Activated CD8-positive, alpha-beta memory T cell treated with anti-CD3 and anti-CD28 coated beads for 24 hours (primary cell): ENCODE measurements at regions not wholly inside any gene's neighbourhood (a gene's known extent, or its start where the extent isn't known, plus 50 kb on each side); places are given as distances from the start of the nearest gene placed in this dataset.
"Not testable (repeated sequence)": the region's sequence is repeated elsewhere in the genome, so short reads cannot be mapped to it uniquely, and the experiment has no call there.

Experiments
- DNase-seq: peaks from one replicate; pipeline ENCODE4 v3.0.0-alpha.2; 2020

DNA sequence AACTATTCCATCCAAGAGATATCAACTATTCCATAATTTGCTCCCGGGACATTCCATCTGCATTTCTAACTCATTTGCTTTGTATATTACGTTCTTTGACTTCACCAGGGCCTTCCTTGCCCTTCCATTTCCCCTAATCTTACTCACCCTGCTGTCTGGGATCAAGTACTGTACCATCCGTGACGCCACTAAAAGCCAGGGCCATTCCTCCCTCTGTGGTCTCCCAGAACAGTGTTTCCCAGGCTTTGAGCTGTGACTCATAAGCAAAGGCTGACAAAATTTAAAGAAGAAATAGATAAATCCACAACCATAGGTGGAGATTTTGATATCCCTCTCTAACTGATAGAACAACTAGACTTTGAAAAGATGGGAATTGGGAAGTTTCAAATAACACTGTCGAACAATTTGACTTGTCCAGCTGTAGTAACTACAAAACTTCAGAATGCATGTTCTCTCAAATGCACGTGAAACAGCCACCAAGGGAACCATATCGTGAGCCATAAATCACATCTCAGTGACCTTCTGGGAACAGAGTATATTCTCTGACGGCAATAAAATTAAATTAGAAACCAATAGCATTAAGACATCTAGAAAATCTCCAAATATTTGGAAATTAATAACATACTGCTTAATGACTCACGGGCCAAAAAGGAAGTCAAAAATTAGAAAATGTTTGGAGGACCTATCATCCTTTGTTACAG, 501.0 kb downstream of the SETD4 start:
- no peak for DNase-seq

DNA sequence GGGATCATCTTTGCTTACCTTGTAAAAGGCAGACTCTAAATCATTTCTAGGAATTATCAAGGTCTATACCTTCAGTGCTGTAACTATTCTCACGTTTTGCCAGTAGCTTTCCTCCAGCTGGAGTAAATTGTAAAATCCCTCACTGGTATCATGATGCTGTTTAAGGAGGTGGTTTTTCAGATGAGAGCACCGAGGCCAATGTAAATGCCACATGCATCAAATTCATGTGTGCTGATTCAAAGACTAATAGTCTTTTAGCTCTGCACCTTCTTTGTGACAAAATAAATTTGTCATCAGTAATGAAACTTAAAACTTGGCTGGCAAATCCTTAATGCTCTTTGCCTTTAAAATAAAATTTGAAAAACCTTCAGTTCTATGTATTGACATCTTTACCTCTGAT, 503.8 kb downstream of the SETD4 start:
- DNase-seq: no peak

DNA sequence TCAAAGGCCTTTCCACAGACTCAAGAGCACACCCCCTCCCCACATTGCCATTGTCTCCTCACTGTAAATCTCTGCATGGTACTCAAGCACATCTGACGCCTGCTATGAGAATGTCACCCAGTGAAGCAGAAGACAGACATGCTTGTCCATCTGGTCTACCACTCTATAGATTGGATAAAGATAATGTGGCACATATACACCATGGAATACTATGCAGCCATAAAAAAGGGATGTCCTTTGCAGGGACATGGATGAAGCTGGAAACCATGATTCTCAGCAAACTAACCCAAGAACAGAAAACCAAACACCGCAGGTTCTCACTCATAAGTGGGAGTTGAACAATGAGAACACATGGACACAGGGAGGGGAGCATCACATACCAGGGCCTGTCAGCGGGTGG, 503.4 kb upstream of the RUNX1 start:
- not testable (repeated sequence) for DNase-seq

DNA sequence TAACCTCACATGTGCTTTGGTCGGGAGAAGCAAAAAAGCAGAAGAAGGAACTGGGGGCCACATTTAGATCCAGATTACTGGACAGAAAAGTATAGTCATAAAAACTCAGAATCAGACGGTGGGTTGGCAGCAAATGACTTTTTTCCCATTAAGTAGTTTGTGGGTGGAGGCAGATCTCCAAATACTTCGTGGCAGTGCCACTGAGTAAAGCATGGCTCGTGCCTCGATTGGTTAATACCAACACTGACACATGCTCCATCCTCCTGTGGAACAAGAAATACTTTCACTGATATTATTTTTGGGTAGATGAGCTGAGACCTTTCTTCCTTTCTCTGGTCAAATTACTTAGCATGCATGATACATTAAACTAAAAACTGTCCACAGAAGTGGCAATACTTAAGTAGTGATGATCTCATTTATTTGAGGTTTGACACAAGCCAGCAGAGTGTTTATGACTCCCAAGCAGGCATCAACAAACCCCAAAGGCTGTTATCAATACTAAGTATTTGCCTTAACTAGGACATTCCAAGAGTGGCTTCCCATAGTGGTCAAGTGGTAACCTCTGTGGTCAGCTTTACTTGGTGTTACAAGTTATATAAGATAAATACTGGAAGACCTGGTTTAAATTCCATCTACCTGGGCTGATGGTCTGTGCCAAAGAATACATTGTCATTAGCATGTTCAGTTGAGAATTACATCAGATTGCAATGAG, 500.0 kb upstream of the RUNX1 start:
- DNase-seq: no peak

DNA sequence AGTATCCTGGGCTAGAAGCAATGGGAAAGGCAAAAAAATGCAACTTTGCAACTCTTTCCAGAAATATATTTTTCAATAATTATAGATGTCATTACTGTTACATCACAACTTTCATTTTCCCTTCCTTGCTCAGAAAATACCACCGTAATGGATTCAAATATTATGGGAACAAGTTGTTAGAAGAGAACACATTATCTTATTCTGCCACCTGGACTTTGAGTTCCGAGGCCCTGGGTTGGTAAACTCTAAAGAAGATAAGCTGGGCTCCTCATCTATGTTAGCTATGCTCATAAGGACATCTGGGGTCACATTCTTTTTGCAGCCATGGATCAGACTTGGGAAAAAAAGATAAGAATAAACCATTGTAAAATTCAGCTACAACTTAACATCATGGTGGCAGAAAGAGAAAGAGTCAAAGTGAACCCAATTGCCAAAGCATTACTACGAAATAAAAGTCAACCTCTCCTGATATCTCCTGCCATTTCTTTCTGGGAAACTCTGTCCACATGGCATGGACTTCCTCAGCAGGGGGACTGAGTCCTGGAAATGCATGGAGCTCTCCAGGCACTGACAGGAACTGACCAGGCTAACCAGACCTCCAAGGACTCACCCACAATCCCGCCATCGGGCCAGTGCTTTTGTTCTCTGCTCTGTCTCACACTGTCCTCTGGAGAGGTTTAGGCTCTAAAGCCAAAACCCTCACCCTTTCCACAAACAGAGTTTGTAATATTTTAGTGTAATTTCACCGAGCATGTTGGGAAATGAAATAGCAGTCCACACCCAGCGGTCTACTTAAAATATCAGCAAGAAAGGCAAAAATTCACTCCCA, 499.1 kb upstream of the RUNX1 start:
- no peak for DNase-seq

DNA sequence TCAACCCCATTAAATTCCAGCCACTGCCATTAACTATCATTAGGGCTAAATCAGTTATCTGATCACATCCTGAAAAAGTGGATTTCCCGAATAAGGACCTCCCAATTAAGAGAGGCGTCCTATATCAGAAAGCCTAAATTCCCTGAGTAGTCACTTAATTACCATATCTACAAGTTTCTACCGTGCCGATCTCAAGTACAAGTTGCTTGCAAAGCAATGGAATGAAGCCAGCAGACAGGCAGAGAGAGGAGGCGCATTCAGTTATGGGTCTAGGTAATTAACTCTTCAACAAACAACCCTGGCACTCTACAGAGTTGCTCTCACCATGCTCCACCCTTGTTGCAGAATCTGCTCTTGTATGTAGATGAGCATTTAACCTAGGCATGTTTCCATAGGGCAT, 494.6 kb upstream of the RUNX1 start:
- no peak for DNase-seq

DNA sequence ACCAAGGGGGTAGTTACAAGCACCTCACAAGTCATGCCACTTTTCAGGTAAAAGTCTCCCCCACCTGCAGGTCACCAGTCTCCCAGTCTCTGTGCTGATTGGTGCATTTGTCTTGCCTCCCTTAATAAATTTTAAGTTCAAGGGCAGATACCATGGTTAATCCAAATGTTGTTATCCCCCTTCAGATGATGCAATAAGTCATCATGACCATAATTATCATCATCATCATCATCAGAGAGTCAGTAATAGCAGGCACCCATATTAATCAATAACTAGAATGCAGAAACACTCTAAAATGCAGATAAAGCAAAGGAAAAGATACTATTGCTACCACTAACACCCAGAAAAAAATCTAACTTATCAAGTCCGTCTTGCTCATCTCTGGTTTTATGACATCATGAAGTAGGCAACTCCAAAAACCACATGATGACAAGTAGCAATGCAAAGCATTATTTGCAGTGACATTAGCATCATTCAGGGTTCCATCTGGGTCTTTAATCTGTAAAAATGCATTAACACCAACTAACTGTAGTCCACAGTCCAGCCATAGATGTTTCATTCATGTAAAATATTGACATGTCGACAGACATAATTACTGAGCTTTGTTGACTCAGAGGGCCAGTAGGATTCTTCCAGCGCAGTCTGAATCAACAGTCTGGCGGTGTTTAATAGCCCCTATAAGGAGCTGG, 492.0 kb upstream of the RUNX1 start:
- no peak for DNase-seq

DNA sequence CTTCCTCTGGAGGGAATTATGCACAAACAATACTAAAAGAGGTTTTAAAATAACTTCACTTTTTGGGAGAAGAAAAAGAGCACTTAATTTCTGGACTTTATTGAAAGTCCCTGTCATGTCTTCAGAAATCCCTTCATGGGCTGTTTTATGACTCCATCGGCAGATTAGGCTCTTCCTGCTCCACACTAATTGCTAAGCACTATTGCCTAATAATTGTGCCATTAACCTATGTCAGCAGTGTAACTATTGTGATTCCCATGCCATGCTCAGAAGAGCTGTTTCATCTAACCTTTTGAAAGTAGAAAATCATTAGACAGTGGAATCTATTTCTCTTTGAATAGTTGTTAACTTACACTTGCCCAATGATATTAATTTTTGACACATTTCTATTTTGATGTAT, 489.3 kb upstream of the RUNX1 start:
- no peak for DNase-seq

DNA sequence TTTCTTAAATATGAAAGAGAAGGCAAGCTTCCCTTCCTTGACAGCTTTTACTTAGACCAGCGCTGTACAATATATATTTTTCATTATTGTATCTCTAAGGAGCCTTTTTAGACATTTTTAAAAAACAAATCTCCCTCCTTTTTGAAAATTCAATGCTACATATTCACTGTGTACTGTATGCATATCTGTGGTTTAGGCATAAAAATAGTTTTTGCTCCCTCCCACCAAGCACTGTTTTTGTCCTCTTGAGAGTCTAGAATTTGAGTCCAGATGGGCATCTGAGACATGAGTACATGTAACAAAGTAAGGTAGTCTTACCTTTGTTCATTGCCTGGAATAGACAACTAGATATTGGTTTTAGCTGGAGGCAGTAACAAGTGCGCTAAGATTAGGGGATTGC, 488.5 kb upstream of the RUNX1 start:
- no peak for DNase-seq

DNA sequence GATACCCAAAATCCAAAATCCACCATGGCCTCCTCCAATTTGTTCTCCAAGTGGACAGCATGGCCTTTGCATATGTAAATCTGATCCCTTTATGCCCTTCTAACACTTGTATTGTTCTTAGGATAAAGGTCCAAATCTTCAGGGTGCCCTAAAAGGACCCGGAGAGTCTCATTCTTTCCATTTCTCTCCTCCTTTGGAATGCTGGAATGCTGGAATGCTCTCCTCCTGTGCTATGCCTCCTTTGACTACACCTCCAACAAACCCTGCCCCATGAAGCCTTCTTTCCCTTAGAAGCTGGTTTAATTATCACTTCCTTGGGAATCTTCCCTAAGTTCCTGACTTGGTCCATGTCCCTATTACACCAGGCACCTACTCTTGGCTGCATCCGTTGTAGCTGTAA, 484.8 kb upstream of the RUNX1 start:
- DNase-seq: no peak

DNA sequence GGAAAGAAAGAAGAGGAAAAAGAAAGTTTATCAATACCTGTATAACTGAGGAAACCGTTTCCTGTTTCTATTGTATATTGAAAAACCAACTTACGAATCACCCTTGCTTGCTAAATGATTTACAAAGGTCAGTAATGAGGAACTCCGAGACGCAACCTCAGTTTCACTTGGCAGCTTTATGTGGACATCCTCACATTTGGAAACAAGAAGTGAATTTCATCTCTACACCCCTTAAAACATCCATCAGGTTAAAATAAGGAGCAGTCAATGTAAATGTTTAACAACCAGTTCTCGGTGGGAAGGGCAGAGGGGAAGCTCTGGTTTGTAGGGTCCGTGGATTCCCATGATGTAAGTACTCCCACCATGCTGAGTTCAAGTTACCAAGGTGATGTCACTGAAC, 481.7 kb upstream of the RUNX1 start:
- no peak for DNase-seq

DNA sequence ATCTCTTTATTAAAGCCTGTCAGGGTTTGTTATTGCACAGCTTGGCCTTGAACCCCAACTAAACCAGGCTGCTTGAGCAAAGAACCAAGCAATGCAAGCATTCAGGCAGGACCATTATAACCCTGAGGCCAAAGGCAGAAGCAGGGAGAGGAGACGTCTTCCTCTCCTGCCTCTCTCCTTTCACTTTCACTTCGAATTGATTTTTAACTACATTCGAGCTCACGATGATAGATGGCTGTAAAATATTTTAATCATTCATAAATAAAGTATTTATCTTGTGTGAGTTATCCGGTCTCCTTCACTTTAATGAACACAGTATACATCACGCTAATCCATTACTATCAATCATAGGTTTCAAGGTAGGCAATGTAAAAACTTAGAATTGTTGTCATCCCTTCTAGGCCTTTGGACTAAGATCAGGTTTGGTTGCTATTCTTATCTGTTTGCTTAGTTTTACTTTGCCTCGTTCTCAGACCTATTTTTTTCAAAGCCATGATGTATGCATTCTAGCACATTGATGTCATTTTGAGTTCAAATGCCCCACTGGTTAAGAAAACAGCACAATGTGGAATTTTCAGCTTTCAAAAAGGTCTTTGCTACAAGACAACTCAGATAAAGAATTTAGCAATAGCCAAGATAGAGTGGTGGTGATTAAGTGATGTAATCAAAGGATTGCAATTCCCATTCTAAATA, 480.2 kb upstream of the RUNX1 start:
- DNase-seq: no peak

DNA sequence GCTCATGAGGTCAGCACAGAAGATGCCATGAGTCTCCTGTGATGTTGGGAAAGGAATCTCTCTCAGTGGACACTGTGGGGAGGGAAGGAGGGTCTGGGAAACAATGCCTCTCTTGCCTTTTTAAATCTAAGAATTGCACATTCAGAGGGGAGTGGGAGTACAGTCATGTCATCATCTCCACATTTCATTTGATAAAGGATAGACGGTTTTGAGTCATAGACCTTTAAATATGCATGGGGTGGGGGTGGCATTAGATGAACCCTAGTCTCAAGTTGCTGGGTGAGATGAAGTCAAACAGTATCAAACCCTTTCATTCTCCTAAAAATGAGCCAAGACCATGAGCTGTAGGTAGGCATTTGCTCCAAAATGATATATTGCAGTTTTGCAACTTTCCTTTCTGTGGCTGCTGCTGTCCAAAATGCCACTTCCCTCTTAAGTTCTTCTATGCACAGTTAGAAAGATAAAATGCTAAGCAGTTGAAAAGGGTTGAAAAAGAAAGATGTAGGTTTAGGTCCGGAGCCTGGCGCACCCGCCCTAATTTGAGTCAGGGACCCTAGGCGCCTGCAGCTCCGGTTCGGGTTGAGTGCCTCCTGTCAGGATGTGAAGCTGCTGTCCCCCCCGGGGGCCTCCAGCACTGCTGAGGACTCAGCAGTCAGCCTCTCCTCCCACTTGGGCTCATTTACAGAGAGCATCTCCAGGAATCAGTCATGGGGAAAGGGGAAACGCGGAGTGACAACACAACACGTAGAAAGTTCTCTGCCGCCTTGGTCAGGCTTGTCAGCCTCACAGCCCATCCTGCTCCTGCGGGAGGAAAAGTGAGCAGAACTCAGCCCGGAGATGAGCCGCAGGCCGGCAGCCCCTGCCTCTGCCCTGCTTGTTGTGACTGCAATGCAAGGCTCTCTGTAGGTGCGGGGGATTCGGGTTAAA, 479.3 kb upstream of the RUNX1 start:
- peak; percentile 77 for DNase-seq

DNA sequence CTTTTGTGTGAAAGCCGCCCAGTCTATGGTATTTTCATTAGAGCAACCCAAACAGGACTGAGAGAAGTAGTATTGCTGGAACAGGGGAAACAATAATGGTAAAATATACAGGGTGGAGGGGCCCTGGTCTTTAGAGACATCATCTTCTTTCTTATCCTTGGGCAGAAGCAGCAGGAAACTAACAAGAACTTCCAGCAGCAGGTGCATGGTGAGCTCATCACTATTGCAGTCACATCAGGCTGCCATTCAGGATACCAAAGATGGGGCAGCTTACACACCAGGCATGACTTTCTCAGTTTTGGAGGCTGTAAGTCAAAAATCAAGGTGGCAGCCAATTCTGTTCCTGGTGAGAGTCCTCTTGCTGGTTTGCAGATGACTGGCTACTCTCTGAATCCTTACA, 478.3 kb upstream of the RUNX1 start:
- DNase-seq: no peak

DNA sequence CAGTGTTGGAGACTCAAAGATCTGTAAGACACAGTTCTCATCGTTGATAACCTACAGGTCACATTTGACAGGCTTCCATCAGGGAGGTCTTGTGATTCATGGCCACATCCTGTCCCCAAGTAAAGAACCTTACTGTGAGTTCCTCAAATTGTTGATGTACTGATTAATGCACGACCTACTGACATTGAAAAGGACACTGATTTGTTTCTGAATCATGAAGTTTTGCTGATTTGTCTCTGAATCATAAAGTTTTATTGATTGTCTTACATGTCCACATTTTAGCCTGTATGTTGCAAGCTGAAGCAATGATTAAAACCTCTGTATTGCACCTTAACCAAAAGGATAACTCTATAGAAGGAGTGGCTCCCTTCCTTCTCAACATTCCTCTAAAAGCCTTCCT, 476.3 kb upstream of the RUNX1 start:
- no peak for DNase-seq

DNA sequence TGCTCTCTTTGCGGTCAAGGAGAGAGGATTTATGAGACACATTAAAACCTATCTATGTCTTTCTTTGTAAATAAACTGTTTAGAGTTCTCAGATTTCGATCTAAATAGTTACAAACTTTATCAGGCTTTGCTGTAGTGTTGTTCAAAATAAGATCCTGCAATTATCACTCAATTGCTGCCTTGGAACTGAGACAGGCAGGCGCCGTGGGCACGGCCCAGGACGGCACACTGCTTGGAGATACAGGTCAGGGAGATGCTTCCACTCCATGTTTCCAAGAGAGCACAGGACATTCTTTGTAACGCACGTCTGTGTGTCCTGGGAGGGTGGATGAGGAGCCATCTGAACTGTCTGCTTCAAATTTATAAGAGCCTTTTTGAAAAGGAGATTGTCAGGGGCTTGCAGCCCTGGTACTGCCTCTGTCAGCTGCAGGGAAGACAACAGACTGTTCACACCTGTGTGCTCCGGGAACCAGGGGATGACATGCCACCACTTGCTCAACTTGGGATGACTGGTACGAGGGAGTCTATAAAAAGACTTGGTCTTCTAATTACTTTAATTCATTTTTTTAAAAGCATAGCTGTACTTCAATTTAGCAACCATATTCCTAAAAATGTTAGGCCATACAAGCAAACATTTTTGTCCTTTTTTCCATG, 472.9 kb upstream of the RUNX1 start:
- no peak for DNase-seq

DNA sequence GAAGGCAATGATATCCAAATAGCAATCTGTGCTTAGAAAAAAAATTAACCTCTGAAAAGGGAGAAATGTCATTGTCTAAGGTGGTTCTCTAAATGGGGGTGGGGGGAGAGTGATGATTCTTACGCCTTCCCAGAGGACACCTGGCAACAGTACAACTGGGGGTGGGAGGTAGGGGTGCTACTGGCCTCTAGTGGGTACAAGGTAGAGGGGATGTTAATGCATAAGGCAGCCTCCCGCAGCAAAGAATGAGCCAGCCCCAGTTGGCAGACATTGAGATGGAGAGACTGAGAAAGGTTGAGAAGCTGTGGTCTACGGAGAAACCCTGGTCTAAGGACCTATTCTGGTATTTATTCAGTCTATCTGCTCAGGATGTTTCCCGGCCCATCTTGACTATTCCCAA, 472.2 kb upstream of the RUNX1 start:
- no peak for DNase-seq

DNA sequence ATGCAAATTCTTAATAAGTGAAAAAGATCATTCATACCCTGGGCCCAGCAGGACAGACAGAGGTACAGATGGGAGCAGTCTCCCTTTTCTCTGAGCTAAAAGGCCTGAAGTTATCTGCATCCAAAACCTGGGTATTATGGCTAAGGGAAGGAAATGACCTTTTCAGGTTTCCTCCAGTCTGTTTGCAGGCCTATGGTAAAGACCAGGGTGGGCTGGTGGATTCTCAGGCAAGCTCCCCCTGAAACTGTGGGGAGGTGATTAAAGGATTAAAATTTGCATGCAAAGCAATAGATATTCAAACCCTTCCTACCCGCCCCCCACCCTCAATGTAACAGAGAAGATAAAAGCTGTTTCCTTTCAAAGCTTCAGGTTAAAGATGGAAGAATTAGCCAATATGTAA, 471.8 kb upstream of the RUNX1 start:
- no peak for DNase-seq

DNA sequence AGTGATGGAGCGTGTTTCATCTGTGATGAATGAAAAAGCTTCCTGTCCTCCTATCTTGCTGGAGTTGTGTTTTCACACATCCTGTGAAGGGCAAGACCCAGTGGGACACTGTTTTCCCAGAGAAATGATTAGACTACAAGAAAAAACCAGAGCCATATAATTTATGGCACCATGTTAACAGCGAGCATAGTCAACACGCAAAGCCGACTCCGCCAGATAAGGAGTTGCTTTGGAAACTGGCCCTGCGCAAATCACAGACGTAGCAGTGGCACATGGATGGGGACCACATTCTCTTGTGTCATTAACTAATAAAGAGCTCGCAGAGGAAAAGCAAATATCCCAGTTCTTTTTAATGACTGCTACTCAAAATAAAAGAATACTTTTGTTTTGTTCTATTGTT, 471.2 kb upstream of the RUNX1 start:
- no peak for DNase-seq

DNA sequence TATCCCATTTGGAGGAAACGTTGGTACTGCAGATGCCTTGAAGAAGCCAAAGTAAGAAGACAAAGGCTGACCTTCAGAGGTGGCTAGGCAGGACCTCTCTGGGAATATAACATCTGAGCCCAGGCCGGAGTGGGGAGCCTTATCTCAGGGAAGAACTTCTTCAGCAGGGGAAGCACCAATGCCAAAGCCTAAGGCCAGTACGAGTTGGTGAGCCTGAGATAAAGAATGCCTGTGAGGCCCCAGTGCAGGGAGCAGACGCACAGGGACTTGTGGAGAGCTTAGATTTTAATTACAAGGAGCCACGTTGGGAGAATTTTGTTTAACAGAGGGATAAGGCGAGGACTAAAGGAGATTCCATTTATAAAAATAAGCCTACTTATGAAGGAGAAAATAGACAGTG, 468.8 kb upstream of the RUNX1 start:
- no peak for DNase-seq

DNA sequence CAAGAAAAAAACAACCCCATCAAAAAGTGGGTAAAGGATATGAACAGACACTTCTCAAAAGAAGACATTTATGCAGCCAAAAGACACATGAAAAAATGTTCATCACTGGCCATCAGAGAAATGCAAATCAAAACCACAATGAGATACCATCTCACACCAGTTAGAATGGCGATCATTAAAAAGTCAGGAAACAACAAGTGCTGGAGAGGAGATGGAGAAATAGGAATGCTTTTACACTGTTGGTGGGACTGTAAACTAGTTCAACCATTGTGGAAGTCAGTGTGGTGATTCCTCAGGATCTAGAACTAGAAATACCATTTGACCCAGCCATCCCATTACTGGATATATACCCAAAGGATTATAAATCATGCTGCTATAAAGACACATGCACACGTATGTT, 467.2 kb upstream of the RUNX1 start:
- not testable (repeated sequence) for DNase-seq
